GM12891 (cell line): ENCODE measurements at regions not wholly inside any gene's neighbourhood (a gene's known extent, or its start where the extent isn't known, plus 50 kb on each side); places are given as distances from the start of the nearest gene placed in this dataset.

ENCODE experiments used
- PAX5 ChIP-seq: IDR thresholded peaks from 2 replicates; pipeline ENCODE4 v1.6.1; 2011; ENCODE audit warnings: low read length, moderate library complexity, mild to moderate bottlenecking; ENCODE audit not compliant: insufficient read depth, severe bottlenecking
- POLR2A ChIP-seq: IDR thresholded peaks from 2 replicates; pipeline ENCODE4 v1.6.1; 2011; ENCODE audit warnings: low read depth, low read length, control low read depth
- POLR2AphosphoS5 ChIP-seq: IDR thresholded peaks from 2 replicates; pipeline ENCODE4 v1.6.1; 2011; ENCODE audit warnings: low read depth, low read length, control low read depth
- POU2F2 ChIP-seq: IDR thresholded peaks from 2 replicates; pipeline ENCODE4 v1.6.1; 2011; ENCODE audit warnings: low read depth, mild to moderate bottlenecking, control low read depth, low read length, moderate library complexity
- SPI1 ChIP-seq: IDR thresholded peaks from 2 replicates; pipeline ENCODE4 v1.6.1; 2011; ENCODE audit warnings: low read depth, low read length, control low read depth
- TAF1 ChIP-seq: IDR thresholded peaks from 2 replicates; pipeline ENCODE4 v1.6.1; 2011; ENCODE audit warnings: low read depth, low read length, control low read depth

GRCh38 chr11:64453466-64453865, 94.5 kb downstream of the RPS6KA4 start:
- TF ChIP-seq POLR2AphosphoS5 (no peak), POLR2A (no peak), SPI1 (no peak), PAX5 (no peak), TAF1 (no peak), POU2F2 (no peak)
